HG02885 (cell line): ENCODE measurements at regions not wholly inside any gene's neighbourhood (a gene's known extent, or its start where the extent isn't known, plus 50 kb on each side); places are given as distances from the start of the nearest gene placed in this dataset.
"Not testable (repeated sequence)": the region's sequence is repeated elsewhere in the genome, so short reads cannot be mapped to it uniquely, and the experiment has no call there.

ENCODE experiments used
- ATAC-seq: cut with Tn5 transposase; IDR thresholded peaks from one replicate; pipeline ENCODE4 v1.9.1; 2021; ENCODE audit warnings: mild to moderate bottlenecking; ENCODE audit not compliant: unreplicated experiment, poor library complexity

GRCh38 chr15:39413558-39413957, 167.3 kb upstream of the THBS1 start:
- ATAC-seq: peak; percentile 56

GRCh38 chr15:39414201-39414600, 166.7 kb upstream of the THBS1 start:
- no peak for ATAC-seq

DNA sequence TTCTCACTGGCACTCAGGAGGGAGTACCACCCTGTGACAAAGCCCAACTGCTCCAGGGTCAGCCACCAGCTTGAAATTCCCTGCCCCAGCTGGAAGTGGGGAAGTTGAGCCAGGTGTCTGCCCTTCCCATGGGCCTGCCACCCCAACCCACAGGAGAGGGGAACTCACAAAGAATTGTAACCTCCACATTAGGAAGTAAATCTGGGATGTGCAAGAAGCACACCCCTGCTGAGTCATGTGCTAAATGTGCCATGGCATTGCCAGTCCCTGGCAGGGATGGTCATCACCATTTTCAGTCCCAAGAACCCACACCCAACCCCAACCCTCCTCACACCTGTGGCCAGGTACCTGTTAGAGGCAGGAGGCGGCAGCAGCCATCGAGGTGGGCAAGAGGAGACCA, 165.2 kb upstream of the THBS1 start:
- no peak for ATAC-seq

DNA sequence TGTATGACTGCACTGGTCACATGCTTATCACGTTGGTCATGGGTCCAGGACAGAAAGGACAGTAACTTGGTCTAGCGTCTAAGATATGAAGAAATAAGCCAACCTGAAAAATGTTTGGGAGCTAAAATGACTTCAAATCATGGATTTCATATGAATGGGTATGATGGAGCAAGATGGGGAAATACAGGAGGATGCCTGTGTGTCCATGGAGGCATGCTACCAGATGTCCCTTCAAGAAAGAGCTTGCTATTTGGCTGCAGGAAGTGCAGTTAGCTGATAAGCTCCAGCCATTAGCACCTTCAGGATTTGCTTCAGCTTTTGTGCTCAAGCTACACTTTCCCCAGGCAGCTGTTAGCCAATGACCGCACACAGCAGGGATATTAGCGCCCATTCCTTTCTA, 164.6 kb upstream of the THBS1 start:
- ATAC-seq: no peak

DNA sequence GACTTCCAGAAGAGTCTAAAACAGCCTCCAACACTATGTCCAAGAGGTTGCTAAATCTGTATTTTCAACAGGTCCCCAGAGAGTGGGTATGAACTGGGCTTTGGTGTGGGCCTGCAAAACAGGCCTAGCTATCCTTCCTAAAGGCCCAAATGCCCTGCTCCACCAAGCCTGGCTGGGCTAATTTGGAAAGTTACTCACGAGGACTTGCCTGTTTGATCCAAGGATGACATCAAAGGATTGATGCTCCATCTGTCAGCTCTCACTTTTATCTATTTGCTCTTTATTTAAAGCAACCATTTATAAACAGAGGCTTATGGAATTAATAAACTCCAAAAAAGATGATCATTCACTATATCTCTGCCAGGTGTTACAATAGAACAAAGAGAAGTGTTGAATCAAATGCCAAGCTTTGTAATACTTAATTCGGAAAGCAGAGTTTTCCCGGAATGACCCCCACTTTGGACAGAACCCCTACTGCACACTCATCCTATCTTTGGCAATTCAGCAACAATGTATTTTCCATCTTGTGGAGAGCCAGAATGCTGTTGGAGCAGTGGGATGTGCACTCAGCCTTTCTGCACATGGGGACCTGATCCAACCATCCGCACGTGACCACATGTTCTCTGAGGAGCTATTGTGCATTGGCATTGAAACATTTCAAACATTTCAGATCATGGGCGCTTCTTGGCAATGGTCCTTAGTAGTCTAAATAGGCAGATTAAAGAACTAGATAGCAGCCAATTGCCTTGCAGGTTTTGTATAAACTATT, 163.3 kb upstream of the THBS1 start:
- no peak for ATAC-seq

DNA sequence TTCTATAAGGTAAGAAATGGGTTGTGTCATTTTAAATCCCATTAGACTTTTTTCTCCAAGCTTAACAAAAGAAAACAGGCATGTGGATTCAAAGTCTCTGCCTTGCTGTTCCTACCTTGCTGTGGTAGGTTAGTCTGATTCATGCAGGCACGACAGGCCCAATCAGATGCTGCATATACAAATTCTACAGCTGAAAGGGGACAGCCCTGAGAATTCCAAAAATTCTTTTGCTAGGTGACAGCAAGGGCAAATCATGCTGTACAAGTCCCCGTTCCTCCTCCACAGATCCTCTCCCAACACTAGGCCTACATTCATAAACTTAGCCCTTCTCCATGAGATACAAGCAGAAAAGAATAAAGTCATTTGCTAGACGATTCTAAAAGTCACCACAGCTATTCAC, 161.2 kb upstream of the THBS1 start:
- no peak for ATAC-seq

GRCh38 chr15:39420123-39420852, 160.6 kb upstream of the THBS1 start:
- not testable (repeated sequence) for ATAC-seq

DNA sequence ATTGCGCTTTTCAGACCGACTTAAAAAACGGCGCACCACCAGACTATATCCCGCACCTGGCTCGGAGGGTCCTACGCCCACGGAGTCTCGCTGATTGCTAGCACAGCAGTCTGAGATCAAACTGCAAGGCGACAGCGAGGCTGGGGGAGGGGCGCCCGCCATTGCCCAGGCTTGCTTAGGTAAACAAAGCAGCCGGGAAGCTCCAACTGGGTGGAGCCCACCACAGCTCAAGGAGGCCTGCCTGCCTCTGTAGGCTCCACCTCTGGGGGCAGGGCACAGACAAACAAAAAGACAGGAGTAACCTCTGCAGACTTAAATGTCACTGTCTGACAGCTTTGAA, 160.1 kb upstream of the THBS1 start:
- not testable (repeated sequence) for ATAC-seq

- ATAC-seq: peak; percentile 86
Observed at GRCh38 chr15:39426552-39427532, 154.0 kb upstream of the THBS1 start.

DNA sequence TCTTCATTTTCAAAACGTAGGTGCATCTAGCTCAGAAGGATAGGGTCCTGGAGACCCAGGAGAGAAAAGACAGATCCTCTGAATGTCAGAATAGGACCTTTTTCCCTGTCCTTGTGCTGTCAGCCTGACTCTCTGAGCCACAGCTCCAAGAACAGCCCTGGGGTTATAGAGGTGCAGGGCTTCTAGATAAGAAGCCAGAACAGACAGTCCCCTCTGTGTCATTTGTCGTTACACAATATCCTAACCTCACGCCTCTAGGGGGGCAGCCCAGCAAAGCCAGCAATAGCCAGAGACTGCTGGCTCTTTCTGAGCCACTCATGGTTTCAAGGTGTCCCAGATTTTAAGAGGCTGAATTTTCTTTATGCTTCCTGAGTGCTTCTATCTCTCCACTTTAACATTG, 153.2 kb upstream of the THBS1 start:
- peak; percentile 11 for ATAC-seq

GRCh38 chr15:39429898-39430357, 151.0 kb upstream of the THBS1 start:
- peak; percentile 57 for ATAC-seq

GRCh38 chr15:39430389-39430788, 150.5 kb upstream of the THBS1 start:
- ATAC-seq: no peak

DNA sequence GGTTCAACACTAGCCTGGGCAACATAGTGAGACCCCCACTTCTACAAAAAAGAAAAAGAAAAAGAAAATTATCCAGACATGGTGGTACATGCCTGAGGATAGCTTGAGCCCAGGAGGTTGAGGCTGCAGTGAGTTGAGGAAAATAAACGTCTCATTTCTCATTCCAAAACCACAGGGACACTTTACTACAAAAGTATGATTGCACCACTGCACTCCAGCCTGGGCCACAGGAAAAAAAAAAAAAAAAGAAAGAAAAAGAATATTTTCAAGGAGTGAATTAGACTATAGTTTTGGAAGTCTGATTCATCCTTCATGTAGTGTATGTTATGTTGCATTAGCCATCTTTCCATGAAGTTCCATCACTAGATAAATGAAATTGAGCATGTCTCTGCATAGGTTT, 149.5 kb upstream of the THBS1 start:
- ATAC-seq: no peak

GRCh38 chr15:39432026-39432425, 148.9 kb upstream of the THBS1 start:
- no peak for ATAC-seq

DNA sequence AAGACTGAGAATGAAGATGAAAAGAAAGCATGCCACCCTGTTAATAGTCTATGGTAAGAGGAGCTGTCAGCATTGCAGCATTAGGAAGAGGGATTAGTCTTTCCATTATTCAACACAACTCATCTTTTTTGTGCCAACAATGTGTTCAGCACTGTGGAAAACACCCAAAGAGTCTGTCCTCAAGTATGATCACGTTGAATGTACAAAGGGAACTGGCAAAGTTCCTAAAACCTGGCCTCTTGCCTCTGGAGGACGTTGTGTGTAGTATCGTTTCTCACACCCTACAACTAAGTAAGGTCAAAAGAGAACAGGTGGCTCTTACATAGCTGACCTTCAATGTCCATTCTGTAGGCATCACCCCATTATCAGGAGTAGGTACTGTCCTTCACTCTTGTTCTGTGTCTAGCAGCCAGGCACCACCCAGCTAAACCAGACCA, 147.9 kb upstream of the THBS1 start:
- no peak for ATAC-seq

DNA sequence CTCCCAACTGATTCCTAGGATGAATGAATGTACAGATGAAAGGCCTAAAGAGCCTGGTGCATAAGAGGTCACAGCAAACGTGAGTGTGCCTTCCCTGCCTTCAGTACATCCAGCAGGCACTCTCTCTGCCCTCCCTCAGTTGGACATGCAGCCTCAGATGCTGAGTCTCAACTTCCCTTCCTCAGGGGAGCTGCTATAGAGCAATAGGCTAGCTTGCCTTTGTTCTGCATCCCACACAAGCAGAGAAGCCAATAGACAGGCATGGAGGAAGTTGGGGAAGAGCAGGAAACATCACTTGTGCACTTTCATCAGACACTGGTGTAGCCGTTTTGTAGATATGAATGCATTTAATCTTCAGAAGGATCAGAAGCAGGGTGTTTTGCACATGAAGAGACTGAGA, 147.5 kb upstream of the THBS1 start:
- ATAC-seq: no peak

GRCh38 chr15:39434163-39434562, 146.7 kb upstream of the THBS1 start:
- no peak for ATAC-seq

DNA sequence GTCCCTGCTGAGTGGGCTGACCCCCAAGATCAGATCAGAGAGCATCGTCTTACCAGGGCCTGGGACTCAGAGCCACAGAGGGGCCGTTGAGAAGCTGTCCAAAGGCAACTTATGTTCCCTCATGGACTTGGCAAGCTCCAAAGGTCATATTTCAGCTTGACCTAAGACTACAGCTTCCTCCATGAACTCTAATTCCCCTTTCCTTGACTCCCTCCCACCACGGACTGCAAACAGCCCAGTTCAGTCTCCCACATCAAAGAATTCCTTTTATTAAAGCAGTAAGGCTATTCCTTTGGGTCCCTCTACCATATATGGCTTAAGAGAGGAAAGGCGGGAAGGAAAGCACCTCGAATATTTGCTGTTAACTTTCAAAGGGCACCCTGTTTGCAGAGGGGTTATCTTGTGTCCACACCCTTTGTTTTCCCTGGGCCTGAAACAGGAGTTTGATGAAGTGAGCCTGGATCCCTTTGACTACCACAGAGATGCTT, 146.1 kb upstream of the THBS1 start:
- ATAC-seq: no peak

- no peak for ATAC-seq
Observed at GRCh38 chr15:39435244-39435643, 145.6 kb upstream of the THBS1 start.

- ATAC-seq: no peak
Observed at GRCh38 chr15:39438260-39438659, 142.6 kb upstream of the THBS1 start.
